Activated naive CD4-positive, alpha-beta T cell treated with anti-CD3 and anti-CD28 coated beads, Interleukin-2, amount 50 U/mL, for 24 hours (primary cell): ENCODE measurements at regions not wholly inside any gene's neighbourhood (a gene's known extent, or its start where the extent isn't known, plus 50 kb on each side); places are given as distances from the start of the nearest gene placed in this dataset.
"Not testable (repeated sequence)": the region's sequence is repeated elsewhere in the genome, so short reads cannot be mapped to it uniquely, and the experiment has no call there.

ENCODE experiments used
- H3K27ac Mint-ChIP-seq: one replicate; pipeline ENCODE4 v1.8.0; 2021; ENCODE audit warnings: mild to moderate bottlenecking, mixed read lengths
- H3K27me3 Mint-ChIP-seq: one replicate; pipeline ENCODE4 v1.8.0; 2021; ENCODE audit warnings: mixed read lengths
- H3K36me3 Mint-ChIP-seq: one replicate; pipeline ENCODE4 v1.8.0; 2021; ENCODE audit warnings: mixed read lengths
- H3K4me1 Mint-ChIP-seq: one replicate; pipeline ENCODE4 v1.8.0; 2021; ENCODE audit warnings: mixed read lengths
- H3K4me3 Mint-ChIP-seq: one replicate; pipeline ENCODE4 v1.8.0; 2021; ENCODE audit warnings: mild to moderate bottlenecking, mixed read lengths
- H3K9me3 Mint-ChIP-seq: one replicate; pipeline ENCODE4 v1.8.0; 2021; ENCODE audit warnings: mixed read lengths

GRCh38 chr20:40008177-40008576, 680.9 kb downstream of the MAFB start:
- Mint-ChIP-seq H3K27me3 (no peaks in the 10 kb centered on the region), H3K27ac (no peak overlapping the region), H3K9me3 (peaks cover 6% of the 10 kb centered on the region), H3K4me1 (no peaks in the 10 kb centered on the region), H3K4me3 (no peak overlapping the region), H3K36me3 (no peaks in the 10 kb centered on the region)

- Mint-ChIP-seq H3K4me1 (no peaks in the 10 kb centered on the region), H3K36me3 (no peaks in the 10 kb centered on the region), H3K9me3 (no peaks in the 10 kb centered on the region), H3K27ac (no peak overlapping the region), H3K27me3 (no peaks in the 10 kb centered on the region), H3K4me3 (no peak overlapping the region)
Observed at GRCh38 chr20:40006168-40006860, 682.7 kb downstream of the MAFB start.

- H3K27me3 Mint-ChIP-seq, H3K36me3 Mint-ChIP-seq, H3K9me3 Mint-ChIP-seq, H3K4me1 Mint-ChIP-seq, H3K4me3 Mint-ChIP-seq, H3K27ac Mint-ChIP-seq: not testable (repeated sequence)
Observed at GRCh38 chr20:40004092-40004491, 684.9 kb downstream of the MAFB start.

GRCh38 chr20:39993742-39994141, 695.3 kb downstream of the MAFB start:
- no peak overlapping the region for H3K4me3 Mint-ChIP-seq
- no peaks in the 10 kb centered on the region for H3K27me3 Mint-ChIP-seq
- H3K4me1 Mint-ChIP-seq, result no peaks in the 10 kb centered on the region
- H3K9me3 Mint-ChIP-seq, result peaks cover 16% of the 10 kb centered on the region
- H3K27ac Mint-ChIP-seq, result no peak overlapping the region
- H3K36me3 Mint-ChIP-seq, result no peaks in the 10 kb centered on the region

- H3K27me3 Mint-ChIP-seq, result no peaks in the 10 kb centered on the region
- peaks cover 16% of the 10 kb centered on the region for H3K9me3 Mint-ChIP-seq
- H3K4me3 Mint-ChIP-seq, result no peak overlapping the region
- H3K27ac Mint-ChIP-seq, result no peak overlapping the region
- no peaks in the 10 kb centered on the region for H3K36me3 Mint-ChIP-seq
- no peaks in the 10 kb centered on the region for H3K4me1 Mint-ChIP-seq
Observed at GRCh38 chr20:39990692-39991091, 698.3 kb downstream of the MAFB start.

- Mint-ChIP-seq H3K4me1 (no peaks in the 10 kb centered on the region), H3K27me3 (no peaks in the 10 kb centered on the region), H3K4me3 (no peak overlapping the region), H3K27ac (no peak overlapping the region), H3K36me3 (no peaks in the 10 kb centered on the region), H3K9me3 (peaks cover 16% of the 10 kb centered on the region)
Observed at GRCh38 chr20:39988991-39989390, 700.0 kb downstream of the MAFB start.

DNA sequence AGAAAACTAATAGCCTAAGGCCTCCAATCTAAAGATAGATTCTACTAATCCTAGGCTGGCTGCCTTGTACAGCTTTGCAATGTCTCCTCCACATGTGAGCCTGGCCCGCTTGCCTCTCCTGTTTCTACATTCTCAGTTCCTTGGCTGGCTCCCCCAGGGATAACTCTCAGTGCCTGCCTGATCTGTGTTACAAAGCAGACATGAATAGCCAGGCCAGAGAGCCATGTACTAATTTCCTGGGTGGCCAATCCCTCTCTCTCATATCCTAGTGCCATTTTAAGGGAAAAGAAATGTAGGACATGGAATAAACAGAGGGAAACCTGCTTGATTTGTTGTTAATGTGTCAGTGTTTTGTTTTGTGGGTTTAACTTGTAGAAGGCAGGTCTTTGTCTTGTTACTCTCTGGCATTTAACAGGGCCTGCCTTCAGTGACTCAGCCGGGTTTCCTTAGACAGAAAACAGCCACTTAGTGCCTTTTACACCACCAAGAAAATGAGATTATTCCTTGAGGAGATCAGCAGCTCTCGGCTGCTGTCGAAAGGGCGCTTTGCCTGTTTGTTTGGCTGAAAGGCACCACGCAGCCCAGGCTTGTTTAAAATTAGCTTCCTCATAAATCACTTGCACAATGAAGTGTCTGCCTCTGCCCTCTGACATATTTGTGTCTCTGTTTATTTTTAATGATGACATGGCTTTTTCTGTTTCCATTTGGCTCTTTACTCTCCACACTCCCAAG, 702.7 kb downstream of the MAFB start:
- no peaks in the 10 kb centered on the region for H3K27me3 Mint-ChIP-seq
- no peak overlapping the region for H3K4me3 Mint-ChIP-seq
- H3K4me1 Mint-ChIP-seq, result no peaks in the 10 kb centered on the region
- H3K27ac Mint-ChIP-seq, result no peak overlapping the region
- no peaks in the 10 kb centered on the region for H3K36me3 Mint-ChIP-seq
- peaks cover 16% of the 10 kb centered on the region for H3K9me3 Mint-ChIP-seq

DNA sequence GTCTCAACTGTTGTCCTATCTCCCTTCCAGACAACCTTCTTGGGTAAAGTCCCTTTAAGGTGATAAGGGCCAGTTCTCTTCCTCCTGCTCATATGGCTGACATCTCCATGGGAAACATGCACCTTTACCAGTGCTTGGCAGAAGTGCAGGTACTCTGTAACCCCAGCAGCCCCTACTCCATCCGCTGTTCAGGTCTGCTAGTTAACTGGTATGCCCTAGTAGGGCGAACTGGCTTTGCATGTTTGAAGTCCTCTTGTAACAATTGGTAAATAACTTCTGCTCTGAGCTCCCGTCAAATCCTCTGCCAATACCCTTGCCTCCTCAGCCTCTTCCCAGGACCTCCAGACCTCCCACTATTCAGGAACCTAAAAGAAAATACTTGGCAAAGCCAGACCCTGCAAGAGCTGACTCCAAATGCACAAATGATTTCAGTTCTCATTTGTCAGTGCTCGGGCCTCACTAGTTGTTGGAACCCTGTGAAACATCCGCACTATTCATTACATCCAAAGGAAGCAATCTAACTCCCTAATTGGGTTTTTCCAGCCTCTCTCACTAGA, 703.7 kb downstream of the MAFB start:
- no peaks in the 10 kb centered on the region for H3K36me3 Mint-ChIP-seq
- no peaks in the 10 kb centered on the region for H3K27me3 Mint-ChIP-seq
- peaks cover 11% of the 10 kb centered on the region for H3K9me3 Mint-ChIP-seq
- H3K4me1 Mint-ChIP-seq, result no peaks in the 10 kb centered on the region
- H3K4me3 Mint-ChIP-seq, result no peak overlapping the region
- H3K27ac Mint-ChIP-seq, result no peak overlapping the region

DNA sequence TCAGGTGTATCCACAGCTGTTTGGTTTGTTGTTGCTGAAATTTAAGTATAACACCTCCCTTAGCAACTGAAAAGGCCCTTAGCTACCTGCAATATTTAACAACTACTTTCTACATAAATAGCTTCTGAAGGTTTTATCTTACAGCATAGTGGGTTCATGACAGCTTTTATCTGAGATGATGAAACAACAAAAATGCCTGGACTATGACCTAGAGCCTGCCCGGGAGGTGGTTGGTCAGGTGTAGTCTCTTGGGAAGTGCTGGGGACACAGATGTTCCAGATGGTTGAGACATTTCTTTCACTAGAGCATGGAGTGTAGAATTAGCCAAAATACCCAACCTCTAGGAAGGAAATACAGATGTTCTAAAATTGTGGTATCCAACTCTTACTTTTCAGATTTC, 705.4 kb downstream of the MAFB start:
- Mint-ChIP-seq H3K4me3 (no peak overlapping the region), H3K36me3 (no peaks in the 10 kb centered on the region), H3K27me3 (no peaks in the 10 kb centered on the region), H3K9me3 (no peaks in the 10 kb centered on the region), H3K4me1 (no peaks in the 10 kb centered on the region), H3K27ac (no peak overlapping the region)

DNA sequence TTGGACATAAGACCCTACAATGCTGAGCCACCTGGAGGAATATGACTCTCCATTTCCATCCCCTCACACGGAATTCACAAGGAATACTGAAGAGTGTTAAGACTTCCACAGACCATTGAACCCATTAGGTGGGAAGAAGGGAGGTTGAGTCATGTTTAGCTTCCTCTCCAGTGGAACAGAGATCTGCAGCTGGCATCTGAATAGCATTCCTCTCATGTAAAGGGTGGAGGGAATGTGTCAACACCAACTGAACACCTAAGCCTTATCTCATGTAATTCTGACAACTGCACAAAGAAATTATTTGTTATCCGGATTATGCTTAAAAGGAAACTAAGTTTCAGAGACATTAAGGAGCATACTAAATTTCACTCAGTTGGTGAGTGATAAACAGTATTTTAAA, 705.9 kb downstream of the MAFB start:
- Mint-ChIP-seq H3K27me3 (no peaks in the 10 kb centered on the region), H3K27ac (no peak overlapping the region), H3K4me3 (no peak overlapping the region), H3K4me1 (no peaks in the 10 kb centered on the region), H3K36me3 (no peaks in the 10 kb centered on the region), H3K9me3 (no peaks in the 10 kb centered on the region)

- Mint-ChIP-seq H3K27ac (no peak overlapping the region), H3K4me3 (no peak overlapping the region), H3K4me1 (no peaks in the 10 kb centered on the region), H3K27me3 (no peaks in the 10 kb centered on the region), H3K9me3 (peaks cover 19% of the 10 kb centered on the region), H3K36me3 (no peaks in the 10 kb centered on the region)
Observed at GRCh38 chr20:39974966-39975501, 714.0 kb downstream of the MAFB start.

GRCh38 chr20:39968495-39968894, 720.5 kb downstream of the MAFB start:
- Mint-ChIP-seq H3K4me1 (no peaks in the 10 kb centered on the region), H3K4me3 (no peak overlapping the region), H3K27me3 (no peaks in the 10 kb centered on the region), H3K36me3 (no peaks in the 10 kb centered on the region), H3K9me3 (peaks cover 29% of the 10 kb centered on the region), H3K27ac (no peak overlapping the region)

DNA sequence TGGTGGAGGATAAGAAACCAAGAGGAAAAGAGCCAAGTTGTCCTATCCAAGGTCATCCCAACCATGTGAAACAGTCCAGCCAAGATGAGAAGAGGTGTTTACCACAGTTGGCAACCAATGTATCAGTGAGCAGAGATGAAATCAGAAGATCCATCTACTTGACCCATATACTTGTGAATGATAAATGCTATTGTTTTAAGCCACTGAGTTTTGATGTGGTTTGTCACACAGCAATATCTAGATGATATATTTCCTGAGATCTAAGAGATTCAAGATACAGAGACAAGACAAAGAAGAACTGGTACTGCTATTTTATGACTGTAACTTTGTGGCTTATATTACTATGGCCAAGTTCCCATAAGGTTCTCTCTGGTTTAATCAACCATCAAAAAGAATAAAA, 721.2 kb downstream of the MAFB start:
- no peak overlapping the region for H3K4me3 Mint-ChIP-seq
- H3K27ac Mint-ChIP-seq, result no peak overlapping the region
- peaks cover 29% of the 10 kb centered on the region for H3K9me3 Mint-ChIP-seq
- no peaks in the 10 kb centered on the region for H3K36me3 Mint-ChIP-seq
- H3K4me1 Mint-ChIP-seq, result no peaks in the 10 kb centered on the region
- no peaks in the 10 kb centered on the region for H3K27me3 Mint-ChIP-seq

- no peaks in the 10 kb centered on the region for H3K27me3 Mint-ChIP-seq
- H3K27ac Mint-ChIP-seq, result no peak overlapping the region
Observed at GRCh38 chr20:39961637-39962244, 727.3 kb downstream of the MAFB start.

DNA sequence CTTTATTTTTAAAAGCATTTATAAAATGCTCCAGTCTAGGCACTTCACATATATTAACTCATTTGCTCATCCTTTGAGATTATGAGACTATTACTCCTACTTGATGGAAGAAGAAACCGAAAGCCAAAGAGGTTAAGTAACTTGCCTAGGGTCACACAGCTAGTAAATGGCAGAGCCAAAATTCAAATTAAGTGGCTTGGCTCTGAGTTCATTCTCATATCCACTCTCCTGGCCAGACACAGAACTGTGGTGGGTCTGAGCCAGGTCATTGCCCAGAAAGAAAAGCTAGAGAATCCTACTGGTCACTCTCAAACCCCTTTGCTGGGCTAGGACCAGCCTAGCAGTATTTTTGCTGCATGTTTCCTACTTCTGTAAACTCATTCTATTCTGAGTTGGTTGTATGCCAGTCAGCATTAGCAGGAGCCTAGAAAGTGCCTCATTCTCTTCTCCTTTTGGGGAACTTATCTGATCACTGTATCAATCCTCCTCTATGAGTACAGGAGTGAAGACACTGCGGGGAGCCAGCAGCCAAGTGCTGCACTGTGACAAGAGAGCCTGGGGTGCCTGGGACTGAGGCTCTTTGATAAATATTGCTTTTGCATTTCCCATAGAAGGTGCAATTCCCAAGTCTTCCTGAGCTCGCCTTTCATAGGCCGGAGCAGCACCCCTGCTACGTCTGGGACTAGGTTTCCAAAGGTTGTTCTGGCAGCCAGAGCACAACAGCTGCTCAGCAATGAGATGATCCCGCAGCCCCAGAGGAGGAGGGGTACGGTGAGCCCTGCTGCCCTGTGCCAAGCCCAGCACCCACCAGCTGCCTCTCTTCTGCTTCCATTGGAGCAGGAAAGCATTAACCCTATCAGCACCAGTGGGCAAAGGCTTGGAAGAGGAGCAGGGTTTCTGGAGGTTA, 728.3 kb downstream of the MAFB start:
- Mint-ChIP-seq H3K27me3 (no peaks in the 10 kb centered on the region), H3K4me3 (no peak overlapping the region), H3K4me1 (no peaks in the 10 kb centered on the region), H3K27ac (no peak overlapping the region), H3K9me3 (peaks cover 8% of the 10 kb centered on the region), H3K36me3 (no peaks in the 10 kb centered on the region)

More at GRCh38 chr20:39961637-39962244, 727.3 kb downstream of the MAFB start:
- Mint-ChIP-seq H3K9me3 (peaks cover 6% of the 10 kb centered on the region), H3K4me3 (no peak overlapping the region), H3K36me3 (no peaks in the 10 kb centered on the region), H3K4me1 (no peaks in the 10 kb centered on the region)
